Endodermal cell (in vitro differentiated cells): ENCODE measurements at regions not wholly inside any gene's neighbourhood (a gene's known extent, or its start where the extent isn't known, plus 50 kb on each side); places are given as distances from the start of the nearest gene placed in this dataset.

Experiments used
- DNase-seq: peaks from one replicate; pipeline ENCODE4 v3.0.0-alpha.2; 2017
- H3K27ac ChIP-seq: 2 replicates; pipeline ENCODE4 v1.5.1; 2013; ENCODE audit warnings: mild to moderate bottlenecking, low read depth, low read length, moderate library complexity
- H3K27me3 ChIP-seq: 2 replicates; pipeline ENCODE4 v1.6.1; 2013; ENCODE audit warnings: mild to moderate bottlenecking, low read length, moderate library complexity; ENCODE audit not compliant: insufficient read depth, control insufficient read depth, poor library complexity, severe bottlenecking
- H3K36me3 ChIP-seq: 2 replicates; pipeline ENCODE4 v1.7.0; 2013; ENCODE audit warnings: mild to moderate bottlenecking, low read length, moderate library complexity; ENCODE audit not compliant: control insufficient read depth, insufficient read depth
- H3K4me1 ChIP-seq: one replicate; pipeline ENCODE4 v1.7.0; 2013; ENCODE audit warnings: low read length; ENCODE audit not compliant: control insufficient read depth, insufficient read depth
- H3K4me3 ChIP-seq: 2 replicates; pipeline ENCODE4 v1.5.1; 2013; ENCODE audit warnings: mild to moderate bottlenecking, low read length, moderate library complexity
- H3K9ac ChIP-seq: 2 replicates; pipeline ENCODE4 v1.6.1; 2013; ENCODE audit warnings: mild to moderate bottlenecking, low read length, moderate library complexity; ENCODE audit not compliant: poor library complexity, severe bottlenecking; ENCODE audit errors: extremely low read depth
- H3K9me3 ChIP-seq: 2 replicates; pipeline ENCODE4 v1.6.1; 2013; ENCODE audit warnings: mild to moderate bottlenecking, low read length, moderate library complexity; ENCODE audit not compliant: control insufficient read depth
- H3K27ac Mint-ChIP-seq: 2 replicates; pipeline ENCODE4 v1.8.0; 2020; ENCODE audit warnings: mixed read lengths
- H3K27me3 Mint-ChIP-seq: 2 replicates; pipeline ENCODE4 v1.8.0; 2021; ENCODE audit warnings: mild to moderate bottlenecking, mixed read lengths; ENCODE audit not compliant: insufficient read depth
- H3K36me3 Mint-ChIP-seq: 2 replicates; pipeline ENCODE4 v1.8.0; 2020; ENCODE audit warnings: low read depth, mixed read lengths
- H3K4me1 Mint-ChIP-seq: 2 replicates; pipeline ENCODE4 v1.8.0; 2020; ENCODE audit warnings: mixed read lengths
- H3K4me3 Mint-ChIP-seq: 2 replicates; pipeline ENCODE4 v1.8.0; 2020; ENCODE audit warnings: mild to moderate bottlenecking, moderate library complexity, mixed read lengths
- H3K9me3 Mint-ChIP-seq: 2 replicates; pipeline ENCODE4 v1.8.0; 2020; ENCODE audit warnings: mild to moderate bottlenecking, mixed read lengths
- CTCF ChIP-seq: fragments of 200-600 bp; sonication (generic); conservative IDR thresholded peaks from 2 replicates; pipeline ENCODE4 v1.5.0; 2021; ENCODE audit warnings: antibody characterized with exemption, mild to moderate bottlenecking
- WGBS, 2 experiments: methylation state at CpG; one replicate each; pipeline versions ENCODE4 v1.1.5 to v1.1.7; 2013; ENCODE audit warnings: missing lambda C conversion rate in 2 of 2, mixed read lengths in 1 of 2; ENCODE audit not compliant: insufficient coverage in 1 of 2, insufficient read length in 1 of 2; 5-methylcytosine and 5-hydroxymethylcytosine counted together

DNA sequence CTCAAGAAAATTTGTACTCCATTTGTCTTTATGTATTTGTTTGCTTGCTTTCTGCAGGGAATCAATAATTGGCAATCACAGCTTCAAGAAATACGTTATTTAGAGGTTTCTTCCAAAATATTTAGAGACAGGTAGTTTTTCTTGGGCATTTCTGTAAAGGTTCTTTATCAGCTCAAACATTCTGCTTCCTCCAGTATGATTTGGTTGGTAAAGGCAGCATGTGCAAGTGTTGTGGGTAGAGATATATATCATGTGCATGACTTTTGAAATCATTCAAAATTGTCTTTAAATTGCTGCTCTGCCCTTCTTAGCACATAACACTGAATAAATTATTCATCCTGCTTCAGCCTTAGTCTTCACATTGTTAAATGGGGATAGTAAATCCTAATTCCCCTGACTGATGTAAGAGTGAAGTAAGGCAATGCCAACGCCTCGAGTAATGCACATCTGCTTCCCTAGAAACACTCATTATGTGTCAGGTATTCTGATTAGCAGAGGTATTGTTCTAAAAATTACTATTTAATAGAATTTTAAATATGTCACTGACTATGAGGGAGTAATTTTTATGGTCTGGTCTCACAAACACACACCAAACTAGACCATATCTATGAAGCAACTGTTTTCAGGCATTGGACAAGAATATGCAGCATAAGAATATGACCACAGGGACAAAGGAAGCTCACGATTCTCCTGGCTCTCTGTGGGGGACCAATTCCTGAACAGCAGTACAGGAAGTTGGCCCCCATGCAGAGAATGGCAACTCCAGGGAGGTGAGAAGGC is 77.3 kb upstream of the AKR1E2 start:
- H3K36me3 ChIP-seq: no peaks in the 10 kb centered on the region
- H3K36me3 Mint-ChIP-seq: no peaks in the 10 kb centered on the region
- H3K27me3 Mint-ChIP-seq: peaks cover 3% of the 10 kb centered on the region
- no peak overlapping the region for H3K4me3 Mint-ChIP-seq
- H3K27me3 ChIP-seq: no peaks in the 10 kb centered on the region
- no peaks in the 10 kb centered on the region for H3K9me3 ChIP-seq
- TF ChIP-seq CTCF: no peak
- WGBS, 2 experiments: 53 to 88% methylated on average over 2 to 4 of the region's 4 CpGs
- H3K4me1 ChIP-seq: no peaks in the 10 kb centered on the region
- no peak for DNase-seq
- H3K9ac ChIP-seq: no peak overlapping the region
- no peak overlapping the region for H3K27ac Mint-ChIP-seq
- H3K27ac ChIP-seq: no peak overlapping the region
- peaks cover 3% of the 10 kb centered on the region for H3K9me3 Mint-ChIP-seq
- no peak overlapping the region for H3K4me3 ChIP-seq
- no peaks in the 10 kb centered on the region for H3K4me1 Mint-ChIP-seq

GRCh38 chr10:4742217-4742616 is 83.8 kb upstream of the AKR1E2 start:
- no peaks in the 10 kb centered on the region for H3K36me3 ChIP-seq
- TF ChIP-seq CTCF: no peak
- H3K27me3 Mint-ChIP-seq: peaks cover 3% of the 10 kb centered on the region
- H3K27ac ChIP-seq: no peak overlapping the region
- no peaks in the 10 kb centered on the region for H3K36me3 Mint-ChIP-seq
- WGBS, 2 experiments: 85 to 95% methylated on average over 2 of the region's 2 CpGs
- no peak overlapping the region for H3K27ac Mint-ChIP-seq
- no peak overlapping the region for H3K9ac ChIP-seq
- peaks cover 13% of the 10 kb centered on the region for H3K4me1 Mint-ChIP-seq
- H3K4me1 ChIP-seq: peaks cover 3% of the 10 kb centered on the region
- no peaks in the 10 kb centered on the region for H3K27me3 ChIP-seq
- no peaks in the 10 kb centered on the region for H3K9me3 ChIP-seq
- peaks cover 3% of the 10 kb centered on the region for H3K9me3 Mint-ChIP-seq
- no peak for DNase-seq
- no peak overlapping the region for H3K4me3 ChIP-seq
- no peak overlapping the region for H3K4me3 Mint-ChIP-seq

GRCh38 chr10:4740471-4740870 is 85.5 kb upstream of the AKR1E2 start:
- peaks cover 3% of the 10 kb centered on the region for H3K4me1 ChIP-seq
- H3K9me3 Mint-ChIP-seq: peaks cover 3% of the 10 kb centered on the region

More at GRCh38 chr10:4740471-4740870, 85.5 kb upstream of the AKR1E2 start:
- DNase-seq: no peak
- H3K27ac ChIP-seq: no peak overlapping the region
- H3K27me3 Mint-ChIP-seq: peaks cover 3% of the 10 kb centered on the region
- H3K27me3 ChIP-seq: no peaks in the 10 kb centered on the region
- no peaks in the 10 kb centered on the region for H3K9me3 ChIP-seq
- no peak overlapping the region for H3K27ac Mint-ChIP-seq
- no peak overlapping the region for H3K4me3 ChIP-seq
- H3K9ac ChIP-seq: no peak overlapping the region
- no peaks in the 10 kb centered on the region for H3K36me3 ChIP-seq
- H3K4me3 Mint-ChIP-seq: no peak overlapping the region
- H3K36me3 Mint-ChIP-seq: no peaks in the 10 kb centered on the region
- H3K4me1 Mint-ChIP-seq: peaks cover 13% of the 10 kb centered on the region
- WGBS, 2 experiments: 80 to 85% methylated on average over 2 of the region's 2 CpGs
- TF ChIP-seq CTCF: no peak
